ENCODE measurements at regions not wholly inside any gene's neighbourhood (a gene's known extent, or its start where the extent isn't known, plus 50 kb on each side); places are given as distances from the start of the nearest gene placed in this dataset.

GRCh38 chr10:111158595-111158994, 81.8 kb downstream of the ADRA2A start:
- TF ChIP-seq POLR2AphosphoS5 (IDR thresholded peaks at IDR 0.05; ENCODE audit: low read length) = no peak
- TF ChIP-seq NR2C1 (IDR thresholded peaks at IDR 0.05) = no peak
- no peak for TF ChIP-seq EZH2 (IDR thresholded peaks at IDR 0.05; ENCODE audit: borderline replicate concordance, control insufficient read depth, low read depth, low read length)
- TF ChIP-seq POLR2A (IDR thresholded peaks at IDR 0.05; ENCODE audit: low read depth, low read length) = no peak
- no peak for TF ChIP-seq ZSCAN29 (IDR thresholded peaks at IDR 0.05)
- no peak for TF ChIP-seq USF2 (IDR thresholded peaks at IDR 0.05; ENCODE audit: borderline replicate concordance, low read depth, low read length)
- TF ChIP-seq POLR2AphosphoS2 (IDR thresholded peaks at IDR 0.05; ENCODE audit: low read depth, low read length) = no peak
